Hepatocyte (in vitro differentiated cells): ENCODE measurements at regions not wholly inside any gene's neighbourhood (a gene's known extent, or its start where the extent isn't known, plus 50 kb on each side); places are given as distances from the start of the nearest gene placed in this dataset.

Experiments
- DNase-seq: peaks from one replicate; pipeline ENCODE4 v3.0.0-alpha.2; 2016; ENCODE audit warnings: low spot score
- H2AFZ ChIP-seq: fragments of 200-600 bp; sonication (generic); 2 replicates; pipeline ENCODE4 v1.6.0; 2016; ENCODE audit warnings: antibody characterized with exemption, mild to moderate bottlenecking
- H3K27ac ChIP-seq: fragments of 200-600 bp; sonication (generic); 2 replicates; pipeline ENCODE4 v1.5.1; 2016; ENCODE audit warnings: mild to moderate bottlenecking
- H3K27me3 ChIP-seq: fragments of 200-600 bp; sonication (generic); 2 replicates; pipeline ENCODE4 v1.6.1; 2016
- H3K36me3 ChIP-seq: fragments of 200-600 bp; sonication (generic); replicated peaks from 2 replicates; pipeline ENCODE4 v1.5.1; 2016; ENCODE audit warnings: low read depth; ENCODE audit not compliant: insufficient read depth
- H3K4me1 ChIP-seq: fragments of 200-600 bp; sonication (generic); 2 replicates; pipeline ENCODE4 v1.5.1; 2016; ENCODE audit warnings: mild to moderate bottlenecking, moderate library complexity; ENCODE audit not compliant: insufficient read depth
- H3K4me2 ChIP-seq: fragments of 200-600 bp; sonication (generic); 2 replicates; pipeline ENCODE4 v1.6.0; 2016
- H3K4me3 ChIP-seq: fragments of 200-600 bp; sonication (generic); 2 replicates; pipeline ENCODE4 v1.5.1; 2016; ENCODE audit warnings: mild to moderate bottlenecking
- H3K79me2 ChIP-seq: fragments of 200-600 bp; sonication (generic); 2 replicates; pipeline ENCODE4 v1.6.0; 2017; ENCODE audit warnings: mild to moderate bottlenecking
- H3K9me2 ChIP-seq: fragments of 200-600 bp; sonication (generic); replicated peaks from 2 replicates; pipeline ENCODE4 v1.6.0; 2017; ENCODE audit warnings: mild to moderate bottlenecking; ENCODE audit not compliant: insufficient read depth
- H3K9me3 ChIP-seq: fragments of 200-600 bp; sonication (generic); 2 replicates; pipeline ENCODE4 v1.5.1; 2016; ENCODE audit warnings: low read depth, mild to moderate bottlenecking
- H4K20me1 ChIP-seq: fragments of 200-600 bp; sonication (generic); 2 replicates; pipeline ENCODE4 v1.6.0; 2016; ENCODE audit warnings: mild to moderate bottlenecking; ENCODE audit not compliant: insufficient read depth, poor library complexity, severe bottlenecking
- CTCF ChIP-seq: fragments of 200-600 bp; sonication (generic); IDR thresholded peaks from 2 replicates; pipeline ENCODE4 v1.5.1; 2016; ENCODE audit warnings: antibody characterized with exemption, mild to moderate bottlenecking; ENCODE audit not compliant: poor library complexity
- EZH2 ChIP-seq: fragments of 200-600 bp; sonication (generic); IDR thresholded peaks from 2 replicates; pipeline ENCODE4 v1.6.1; 2016; ENCODE audit warnings: antibody characterized with exemption, mild to moderate bottlenecking, borderline replicate concordance
- EZH2phosphoT487 ChIP-seq: fragments of 200-600 bp; sonication (generic); IDR thresholded peaks from one replicate; pipeline ENCODE4 v1.6.1; 2018; ENCODE audit warnings: antibody characterized with exemption, mild to moderate bottlenecking, low read depth, moderate library complexity; ENCODE audit not compliant: unreplicated experiment, severe bottlenecking
- WGBS: methylation state at CpG from one replicate; pipeline ENCODE4 v1.1.6; 2016; ENCODE audit warnings: low lambda C conversion rate; ENCODE audit errors: missing lambda C conversion rate; 5-methylcytosine and 5-hydroxymethylcytosine counted together

- TF ChIP-seq EZH2phosphoT487 (no peak), CTCF (no peak), EZH2 (no peak)
- H3K79me2 ChIP-seq: no peaks in the 10 kb centered on the region
- DNase-seq: no peak
- no peak overlapping the region for H2AFZ ChIP-seq
- no peaks in the 10 kb centered on the region for H4K20me1 ChIP-seq
- no peak overlapping the region for H3K4me3 ChIP-seq
- no peak overlapping the region for H3K27ac ChIP-seq
- H3K36me3 ChIP-seq: no peaks in the 10 kb centered on the region
- H3K4me2 ChIP-seq: no peak overlapping the region
- no peaks in the 10 kb centered on the region for H3K27me3 ChIP-seq
- no peaks in the 10 kb centered on the region for H3K9me3 ChIP-seq
- no peaks in the 10 kb centered on the region for H3K4me1 ChIP-seq
- H3K9me2 ChIP-seq: no peaks in the 10 kb centered on the region
- WGBS: 95% methylated on average over 3 of the region's 3 CpGs
Measured at GRCh38 chr12:25793196-25793595, 165.3 kb upstream of the RASSF8 start.

DNA sequence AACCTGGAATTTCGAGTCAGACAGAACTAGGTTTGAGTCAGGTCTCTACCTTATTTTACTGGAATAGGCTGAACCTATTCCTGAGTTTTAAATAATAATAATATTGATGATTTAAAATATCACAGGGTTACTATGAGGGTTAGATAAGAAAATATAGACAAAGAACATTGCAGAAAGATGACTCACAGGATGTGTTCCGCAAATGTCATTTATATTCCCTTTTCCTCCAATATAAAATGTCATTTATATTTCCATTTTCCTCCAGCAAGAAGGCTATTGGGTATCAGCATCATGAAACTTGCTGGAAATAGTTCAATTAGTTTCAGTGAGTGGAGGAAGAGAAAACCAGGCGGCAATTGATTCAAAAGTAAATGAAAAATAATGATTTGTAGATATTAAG is 163.9 kb upstream of the RASSF8 start:
- WGBS: 83% methylated on average over 3 of the region's 3 CpGs
- Histone ChIP-seq H3K27me3 (no peaks in the 10 kb centered on the region), H3K9me2 (no peaks in the 10 kb centered on the region), H2AFZ (no peak overlapping the region), H3K27ac (no peak overlapping the region), H3K4me3 (no peak overlapping the region), H4K20me1 (no peaks in the 10 kb centered on the region), H3K79me2 (no peaks in the 10 kb centered on the region), H3K36me3 (no peaks in the 10 kb centered on the region), H3K4me1 (no peaks in the 10 kb centered on the region), H3K4me2 (no peak overlapping the region), H3K9me3 (no peaks in the 10 kb centered on the region)
- TF ChIP-seq EZH2: no peak
- TF ChIP-seq CTCF: no peak
- no peak for TF ChIP-seq EZH2phosphoT487
- no peak for DNase-seq

DNA sequence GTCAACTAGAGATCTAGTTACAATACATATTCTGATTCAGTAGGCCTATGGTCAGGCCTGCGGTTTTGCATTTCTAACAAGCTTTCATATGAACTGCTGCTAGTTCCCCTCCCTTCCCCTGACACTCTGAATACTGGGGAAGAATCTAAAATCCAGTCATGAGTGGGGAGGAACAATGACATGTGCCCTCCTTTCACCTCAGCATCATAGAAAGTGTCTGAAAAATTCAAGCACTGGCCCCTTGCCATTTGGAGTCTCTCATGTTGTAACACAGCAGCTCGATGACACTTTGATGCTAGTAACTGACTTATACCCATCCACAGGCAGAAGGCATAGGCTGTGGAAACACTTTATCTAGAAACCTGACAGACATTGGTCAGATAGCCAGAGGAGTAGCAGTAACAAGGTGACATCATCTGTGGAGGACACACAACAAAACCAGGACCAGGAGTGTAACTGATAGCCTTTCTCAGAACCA is 161.9 kb upstream of the RASSF8 start:
- Histone ChIP-seq H3K4me3 (no peak overlapping the region), H3K4me1 (no peaks in the 10 kb centered on the region), H4K20me1 (no peaks in the 10 kb centered on the region), H3K4me2 (no peak overlapping the region), H3K36me3 (no peaks in the 10 kb centered on the region), H3K9me3 (no peaks in the 10 kb centered on the region), H3K27ac (no peak overlapping the region), H2AFZ (no peak overlapping the region), H3K9me2 (no peaks in the 10 kb centered on the region), H3K79me2 (no peaks in the 10 kb centered on the region), H3K27me3 (no peaks in the 10 kb centered on the region)
- no peak for DNase-seq
- 76% methylated on average over 2 of the region's 2 CpGs for WGBS
- TF ChIP-seq CTCF: no peak
- no peak for TF ChIP-seq EZH2
- no peak for TF ChIP-seq EZH2phosphoT487

- Histone ChIP-seq H3K27ac (no peak overlapping the region), H3K4me2 (no peak overlapping the region), H3K9me2 (no peaks in the 10 kb centered on the region), H4K20me1 (no peaks in the 10 kb centered on the region), H3K4me1 (no peaks in the 10 kb centered on the region), H3K36me3 (no peaks in the 10 kb centered on the region), H3K79me2 (no peaks in the 10 kb centered on the region), H2AFZ (no peak overlapping the region), H3K9me3 (no peaks in the 10 kb centered on the region), H3K27me3 (no peaks in the 10 kb centered on the region), H3K4me3 (no peak overlapping the region)
- DNase-seq: no peak
- 74% methylated on average over 2 of the region's 2 CpGs for WGBS
- TF ChIP-seq CTCF: no peak
- TF ChIP-seq EZH2: no peak
- TF ChIP-seq EZH2phosphoT487: no peak
Measured at GRCh38 chr12:25797386-25797785, 161.1 kb upstream of the RASSF8 start.
